Upper lobe of right lung (tissue), 1 donor: ENCODE measurements at regions not wholly inside any gene's neighbourhood (a gene's known extent, or its start where the extent isn't known, plus 50 kb on each side); places are given as distances from the start of the nearest gene placed in this dataset.

ENCODE experiments used
- ATAC-seq: fragments of 200-7000 bp; cut with Tn5 transposase; one replicate; pipeline ENCODE4 v1.9.1; 2020; ENCODE audit warnings: mild to moderate bottlenecking, moderate library complexity
- DNase-seq: peaks from one replicate; pipeline ENCODE4 v3.0.0-alpha.2; 2020
- H3K27ac ChIP-seq: fragments of 200-600 bp; one replicate; pipeline ENCODE4 v1.8.0; 2022
- H3K27me3 ChIP-seq: fragments of 200-600 bp; one replicate; pipeline ENCODE4 v1.8.0; 2022; ENCODE audit warnings: mild to moderate bottlenecking
- H3K36me3 ChIP-seq: fragments of 200-600 bp; one replicate; pipeline ENCODE4 v1.8.0; 2022
- H3K4me1 ChIP-seq: fragments of 200-600 bp; one replicate; pipeline ENCODE4 v1.8.0; 2022
- H3K4me3 ChIP-seq: fragments of 200-600 bp; one replicate; pipeline ENCODE4 v1.8.0; 2022; ENCODE audit warnings: mild to moderate bottlenecking
- H3K9me3 ChIP-seq: fragments of 200-600 bp; one replicate; pipeline ENCODE4 v1.8.0; 2022
- intact Hi-C: fragments of 100-400 bp; cut with DNase I; formaldehyde crosslinking; loops from one replicate; pipeline ENCODE4 v1.11.0; 2022
- TF ChIP-seq, protein P1 (sequence below): fragments of 200-600 bp; IDR thresholded peaks from one replicate; pipeline ENCODE4 v1.8.0; 2022; ENCODE audit warnings: antibody characterized with exemption
- donor health status: DM: no; HTN: yes; CAD: no; lungs with severe emphysema.

DNA sequence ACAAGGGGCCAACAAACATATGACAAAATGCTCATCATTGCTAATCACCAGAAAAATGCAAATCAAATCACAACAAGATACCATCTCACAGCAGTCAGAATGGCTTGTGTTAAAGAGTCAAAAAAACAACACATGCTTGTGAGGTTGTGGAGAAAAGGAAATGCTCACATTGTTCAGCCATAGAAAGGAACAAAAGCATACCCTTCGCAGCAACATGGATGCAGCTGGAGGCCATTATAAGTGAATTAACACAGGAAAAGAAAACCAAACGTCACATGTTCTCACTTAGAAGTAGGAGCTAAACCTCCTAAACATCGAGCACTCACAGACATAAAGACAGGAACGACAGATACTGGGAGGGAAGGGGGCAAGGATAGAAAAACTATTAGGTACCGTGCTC, 678.4 kb upstream of the GRM7 start:
- H3K4me1 ChIP-seq: no peaks in the 10 kb centered on the region
- H3K27me3 ChIP-seq: no peaks in the 10 kb centered on the region
- H3K4me3 ChIP-seq: no peak overlapping the region
- DNase-seq (no peak), ATAC-seq (no peak)
- intact Hi-C loops: no loop called here
- no peaks in the 10 kb centered on the region for H3K36me3 ChIP-seq
- H3K27ac ChIP-seq: no peak overlapping the region
- H3K9me3 ChIP-seq: no peaks in the 10 kb centered on the region
- TF ChIP-seq, protein P1, sequence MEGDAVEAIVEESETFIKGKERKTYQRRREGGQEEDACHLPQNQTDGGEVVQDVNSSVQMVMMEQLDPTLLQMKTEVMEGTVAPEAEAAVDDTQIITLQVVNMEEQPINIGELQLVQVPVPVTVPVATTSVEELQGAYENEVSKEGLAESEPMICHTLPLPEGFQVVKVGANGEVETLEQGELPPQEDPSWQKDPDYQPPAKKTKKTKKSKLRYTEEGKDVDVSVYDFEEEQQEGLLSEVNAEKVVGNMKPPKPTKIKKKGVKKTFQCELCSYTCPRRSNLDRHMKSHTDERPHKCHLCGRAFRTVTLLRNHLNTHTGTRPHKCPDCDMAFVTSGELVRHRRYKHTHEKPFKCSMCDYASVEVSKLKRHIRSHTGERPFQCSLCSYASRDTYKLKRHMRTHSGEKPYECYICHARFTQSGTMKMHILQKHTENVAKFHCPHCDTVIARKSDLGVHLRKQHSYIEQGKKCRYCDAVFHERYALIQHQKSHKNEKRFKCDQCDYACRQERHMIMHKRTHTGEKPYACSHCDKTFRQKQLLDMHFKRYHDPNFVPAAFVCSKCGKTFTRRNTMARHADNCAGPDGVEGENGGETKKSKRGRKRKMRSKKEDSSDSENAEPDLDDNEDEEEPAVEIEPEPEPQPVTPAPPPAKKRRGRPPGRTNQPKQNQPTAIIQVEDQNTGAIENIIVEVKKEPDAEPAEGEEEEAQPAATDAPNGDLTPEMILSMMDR: no peak

DNA sequence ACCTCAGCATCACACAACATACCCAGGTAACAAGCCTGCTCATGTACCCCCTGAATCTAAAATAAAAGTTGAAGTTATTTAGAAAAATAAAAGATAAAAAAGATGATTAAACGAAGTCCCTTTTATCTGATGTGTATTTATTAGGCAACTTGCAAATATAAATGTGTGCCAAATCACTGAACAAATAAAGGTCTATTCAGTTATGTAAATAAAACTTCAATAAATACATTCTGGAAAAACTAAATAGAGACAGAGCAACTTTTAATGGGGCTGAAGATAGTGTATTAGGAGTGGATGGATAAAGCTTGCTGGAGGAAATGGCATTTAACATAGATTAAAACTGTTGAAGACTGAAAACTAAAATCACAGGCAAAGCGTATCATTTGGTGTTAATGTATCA, 678.0 kb upstream of the GRM7 start:
- H3K4me3 ChIP-seq: no peak overlapping the region
- H3K27me3 ChIP-seq: no peaks in the 10 kb centered on the region
- H3K36me3 ChIP-seq: no peaks in the 10 kb centered on the region
- TF ChIP-seq, protein P1: no peak
- no peak overlapping the region for H3K27ac ChIP-seq
- intact Hi-C loops: no loop called here
- DNase-seq (no peak), ATAC-seq (no peak)
- H3K4me1 ChIP-seq: no peaks in the 10 kb centered on the region
- H3K9me3 ChIP-seq: no peaks in the 10 kb centered on the region

DNA sequence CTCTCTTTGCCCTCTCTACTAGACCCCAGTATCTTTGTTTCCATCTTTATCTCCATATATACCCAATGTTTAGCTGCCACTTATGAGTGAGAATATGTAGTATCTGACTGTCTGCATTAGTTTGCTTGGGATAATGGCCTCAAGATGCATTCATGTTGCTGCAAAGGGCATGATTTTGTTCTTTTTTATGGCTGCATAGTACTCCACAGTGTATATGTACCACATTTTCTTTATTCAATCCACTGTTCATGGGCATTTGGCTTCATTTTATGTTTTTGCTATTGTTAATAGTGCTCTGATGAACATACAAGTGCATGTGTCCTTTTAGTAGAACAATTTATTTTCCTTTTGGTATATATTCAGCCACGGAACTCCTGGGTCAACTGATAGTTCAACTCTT, 671.5 kb upstream of the GRM7 start:
- DNase-seq: no peak
- Histone ChIP-seq H3K4me3 (no peak overlapping the region), H3K9me3 (no peaks in the 10 kb centered on the region), H3K36me3 (no peaks in the 10 kb centered on the region), H3K27ac (no peak overlapping the region), H3K27me3 (no peaks in the 10 kb centered on the region), H3K4me1 (no peaks in the 10 kb centered on the region)
- intact Hi-C loops: no loop called here
- TF ChIP-seq, protein P1: no peak
- no peak for ATAC-seq

DNA sequence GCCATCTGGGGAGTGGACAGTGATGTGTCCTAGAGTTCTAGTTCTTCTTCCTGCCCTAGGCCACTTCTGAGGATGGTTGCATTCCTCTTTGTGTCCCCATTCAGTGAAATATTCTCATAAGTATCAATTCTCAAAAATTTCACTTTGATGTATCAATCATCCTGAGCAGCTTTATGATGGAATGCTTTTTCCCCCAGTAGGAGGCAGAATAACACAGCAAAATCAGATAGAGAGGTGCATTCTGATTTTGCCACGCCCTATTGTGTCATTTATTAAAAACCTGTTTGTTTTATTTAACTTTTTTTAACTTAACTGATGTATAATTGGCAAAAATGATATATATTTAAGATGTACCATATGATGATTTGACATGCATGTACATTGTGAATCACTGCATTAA, 656.0 kb upstream of the GRM7 start:
- TF ChIP-seq, protein P1: peak; percentile 22
- DNase-seq: no peak
- no peaks in the 10 kb centered on the region for H3K4me1 ChIP-seq
- intact Hi-C loops: no loop called here
- H3K27me3 ChIP-seq: no peaks in the 10 kb centered on the region
- no peak for ATAC-seq
- no peak overlapping the region for H3K27ac ChIP-seq
- no peak overlapping the region for H3K4me3 ChIP-seq
- H3K9me3 ChIP-seq: no peaks in the 10 kb centered on the region
- H3K36me3 ChIP-seq: no peaks in the 10 kb centered on the region

DNA sequence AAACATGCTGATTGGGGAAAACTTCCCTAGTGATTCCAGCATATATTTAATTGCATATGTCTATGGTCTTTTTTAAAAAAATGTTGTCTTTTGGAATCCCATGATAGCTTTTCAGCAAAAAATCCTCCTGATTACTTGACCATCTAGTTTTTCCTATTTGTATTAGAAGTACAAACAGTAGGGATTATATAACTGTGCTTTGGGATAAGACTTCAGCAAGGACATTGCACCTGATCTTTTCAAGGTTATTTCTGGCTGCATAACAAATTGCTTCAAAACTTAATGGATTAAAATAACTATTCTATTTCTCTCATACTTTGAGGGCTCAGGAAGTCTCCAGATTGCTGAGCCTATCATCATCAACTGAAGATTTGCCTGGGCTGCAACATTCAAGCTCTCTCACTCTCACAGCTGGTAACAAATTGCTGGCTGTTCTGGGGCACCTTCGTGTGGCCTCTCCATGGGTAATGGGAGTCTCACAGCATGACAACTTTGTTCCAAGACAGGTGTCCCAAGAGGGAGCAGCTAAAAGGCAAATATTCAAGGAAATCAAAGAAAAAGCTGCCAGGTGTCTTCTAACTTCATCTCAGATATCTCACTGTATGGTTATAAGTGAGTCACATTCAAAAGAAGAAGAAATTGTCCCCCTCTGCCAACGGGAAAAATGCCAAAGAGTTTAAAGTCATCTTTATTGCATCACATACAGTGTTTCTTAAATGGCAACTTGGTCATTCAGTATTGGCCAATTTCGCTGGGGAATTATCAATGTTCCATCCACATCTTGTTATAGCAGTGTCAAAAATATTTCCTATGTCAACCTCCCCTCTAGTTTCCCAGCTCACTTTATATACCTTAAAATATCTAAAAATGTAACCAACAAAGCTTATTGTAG, 644.5 kb upstream of the GRM7 start:
- no peaks in the 10 kb centered on the region for H3K27me3 ChIP-seq
- no peak overlapping the region for H3K4me3 ChIP-seq
- no peak overlapping the region for H3K27ac ChIP-seq
- intact Hi-C loops: no loop called here
- DNase-seq (no peak), ATAC-seq (no peak)
- H3K9me3 ChIP-seq: no peaks in the 10 kb centered on the region
- no peaks in the 10 kb centered on the region for H3K4me1 ChIP-seq
- TF ChIP-seq, protein P1: no peak
- H3K36me3 ChIP-seq: no peaks in the 10 kb centered on the region
